Tibial artery (tissue), 4 donors: ENCODE measurements at regions not wholly inside any gene's neighbourhood (a gene's known extent, or its start where the extent isn't known, plus 50 kb on each side); places are given as distances from the start of the nearest gene placed in this dataset.

Source experiments
- DNase-seq, 2 donors: peaks; one replicate each; pipeline ENCODE4 v3.0.0-alpha.2; 2019
- H3K27ac ChIP-seq, 2 donors: fragments of 200-600 bp; sonication (generic) in 1 of 2; 1 replicate in 1 of 2; 2 replicates in 1 of 2; pipeline ENCODE4 v1.5.1; 2018 to 2019; ENCODE audit warnings: mild to moderate bottlenecking in 1 of 2
- H3K27me3 ChIP-seq, 2 donors: fragments of 200-600 bp; sonication (generic) in 1 of 2; one replicate each; pipeline versions ENCODE4 v1.5.1 to v1.6.0; 2016 to 2019
- H3K36me3 ChIP-seq, 3 donors: fragments of 200-600 bp; sonication (generic) in 2 of 3; one replicate each; pipeline ENCODE4 v1.5.1; 2016 to 2019; ENCODE audit warnings: mild to moderate bottlenecking in 2 of 3
- H3K4me1 ChIP-seq, 4 donors: fragments of 200-600 bp; sonication (generic) in 2 of 4; 1 replicate in 3 of 4; 2 replicates in 1 of 4; pipeline ENCODE4 v1.5.1; 2016 to 2019
- H3K4me3 ChIP-seq, 2 donors: fragments of 200-600 bp; sonication (generic) in 1 of 2; 1 replicate in 1 of 2; 2 replicates in 1 of 2; pipeline ENCODE4 v1.5.1; 2018 to 2019; ENCODE audit warnings: mild to moderate bottlenecking in 2 of 2
- H3K9me3 ChIP-seq, 3 donors: fragments of 200-600 bp; sonication (generic) in 1 of 3; one replicate each; pipeline ENCODE4 v1.5.1; 2016 to 2019
- CTCF ChIP-seq, 2 experiments: fragments of 200-600 bp in 1 of 2; fragments of 450-650 bp in 1 of 2; IDR thresholded peaks; one replicate each; pipeline ENCODE4 v1.5.1; 2017 to 2019; ENCODE audit warnings: antibody characterized with exemption in 2 of 2, mild to moderate bottlenecking in 1 of 2, moderate library complexity in 1 of 2
- intact Hi-C: fragments of 100-400 bp; cut with DNase I; formaldehyde crosslinking; loops from one replicate; pipeline ENCODE4 v1.15.0; 2023; ENCODE audit warnings: low total_unique reads

- intact Hi-C loops, result no loop called here
- no peak overlapping the region for H3K4me3 ChIP-seq
- no peaks in the 10 kb centered on the region for H3K4me1 ChIP-seq
- no peak for DNase-seq
- H3K9me3 ChIP-seq, result no peaks in the 10 kb centered on the region
- H3K36me3 ChIP-seq, result no peaks in the 10 kb centered on the region
- peaks cover 0 to 6% of the 10 kb centered on the region in 2 donors for H3K27me3 ChIP-seq
- TF ChIP-seq CTCF (IDR thresholded peaks at IDR 0.05), result no peak
- no peak overlapping the region for H3K27ac ChIP-seq
Measured at GRCh38 chr11:43602670-43603069, 77.9 kb upstream of the HSD17B12 start.

- TF ChIP-seq CTCF (IDR thresholded peaks at IDR 0.05), result no peak
- Histone ChIP-seq H3K9me3 (peaks cover 0 to 5% (median 0%) of the 10 kb centered on the region in 3 donors), H3K36me3 (no peaks in the 10 kb centered on the region), H3K4me3 (no peak overlapping the region), H3K27me3 (no peaks in the 10 kb centered on the region), H3K4me1 (no peaks in the 10 kb centered on the region), H3K27ac (no peak overlapping the region)
- intact Hi-C loops, result no loop called here
- DNase-seq, result no peak
Measured at GRCh38 chr11:43614214-43614613, 66.3 kb upstream of the HSD17B12 start.

DNA sequence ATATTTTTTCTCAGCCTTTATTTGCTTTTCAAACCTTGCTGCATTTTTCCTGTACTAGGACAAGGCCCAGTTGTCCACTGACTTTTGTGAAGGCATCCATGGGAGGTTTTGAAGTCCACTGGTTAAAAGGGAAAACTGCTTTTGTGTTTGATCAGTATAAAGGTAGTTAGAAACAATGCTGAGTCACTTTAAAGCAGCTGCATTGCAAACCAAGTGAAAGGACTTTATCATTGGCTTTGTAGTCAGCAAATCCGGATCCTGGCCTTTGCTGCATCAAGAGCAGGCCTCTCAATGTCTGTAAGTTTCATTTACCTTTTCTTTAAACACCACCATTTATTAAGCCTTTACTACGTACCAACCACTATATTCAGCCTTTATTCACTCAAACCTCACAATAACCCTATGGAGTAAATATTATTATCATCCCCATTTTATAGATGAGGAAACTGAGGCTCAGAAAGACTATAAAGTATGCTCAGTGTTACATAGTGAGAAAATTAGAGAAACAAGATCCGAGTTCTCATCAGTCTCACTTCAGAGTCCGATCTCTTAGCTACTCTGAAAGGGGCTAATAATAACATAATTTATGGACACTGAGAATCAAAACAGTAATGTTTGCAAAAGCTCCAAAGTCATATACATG, 60.6 kb upstream of the HSD17B12 start:
- no peaks in the 10 kb centered on the region for H3K9me3 ChIP-seq
- H3K27me3 ChIP-seq, result peaks cover 0 to 15% of the 10 kb centered on the region in 2 donors
- no peaks in the 10 kb centered on the region for H3K4me1 ChIP-seq
- DNase-seq, result no peak
- intact Hi-C loops, result no loop called here
- no peak for TF ChIP-seq CTCF (IDR thresholded peaks at IDR 0.05)
- H3K27ac ChIP-seq, result no peak overlapping the region
- H3K4me3 ChIP-seq, result no peak overlapping the region
- H3K36me3 ChIP-seq, result no peaks in the 10 kb centered on the region

DNA sequence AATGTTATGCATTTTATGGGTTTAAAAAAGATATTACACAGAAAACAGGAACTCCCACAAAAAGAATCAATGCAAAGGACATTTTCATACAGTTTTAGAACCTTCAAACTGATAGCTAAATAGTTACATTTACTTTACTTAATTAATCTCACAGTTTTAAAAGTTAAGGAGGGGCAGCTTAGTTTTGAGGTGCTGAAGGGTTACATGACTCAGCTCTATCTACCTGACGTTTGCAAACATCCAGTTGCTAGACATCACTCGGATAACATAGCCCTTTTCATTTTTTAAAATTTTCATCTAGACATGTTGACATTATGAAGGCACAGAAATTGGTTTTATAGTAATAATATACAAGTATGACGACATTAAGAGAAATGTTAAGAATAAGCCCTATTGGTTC, 53.7 kb upstream of the HSD17B12 start:
- H3K9me3 ChIP-seq, result no peaks in the 10 kb centered on the region
- H3K27ac ChIP-seq, result no peak overlapping the region
- H3K27me3 ChIP-seq, result peaks cover 0 to 37% of the 10 kb centered on the region in 2 donors
- H3K4me3 ChIP-seq, result no peak overlapping the region
- no peaks in the 10 kb centered on the region for H3K36me3 ChIP-seq
- no peaks in the 10 kb centered on the region for H3K4me1 ChIP-seq
- intact Hi-C loops, result no loop called here
- DNase-seq, result no peak
- no peak for TF ChIP-seq CTCF (IDR thresholded peaks at IDR 0.05)
